Esophagus muscularis mucosa (tissue), 3 donors: ENCODE measurements at regions not wholly inside any gene's neighbourhood (a gene's known extent, or its start where the extent isn't known, plus 50 kb on each side); places are given as distances from the start of the nearest gene placed in this dataset.

Experiments used
- CTCF ChIP-seq, 3 experiments: fragments of 200-600 bp in 2 of 3; fragments of 450-650 bp in 1 of 3; sonication (generic) in 2 of 3; IDR thresholded peaks; one replicate each; pipeline ENCODE4 v1.5.1; 2017 to 2019; ENCODE audit warnings: antibody characterized with exemption in 3 of 3, mild to moderate bottlenecking in 2 of 3, moderate library complexity in 1 of 3
- POLR2A ChIP-seq: fragments of 450-650 bp; IDR thresholded peaks from one replicate; pipeline ENCODE4 v1.6.1; 2017; ENCODE audit warnings: antibody characterized with exemption, moderate library complexity, mild to moderate bottlenecking, low read depth
- POLR2AphosphoS5 ChIP-seq, 2 donors: sonication (generic); formaldehyde crosslinking; IDR thresholded peaks; one replicate each; pipeline ENCODE4 v1.6.1; 2017; ENCODE audit warnings: antibody characterized with exemption in 2 of 2

GRCh38 chr5:92401492-92401891, 1018.4 kb upstream of the ARRDC3 start:
- TF ChIP-seq CTCF (IDR thresholded peaks at IDR 0.05) (no peak), POLR2AphosphoS5 (IDR thresholded peaks at IDR 0.05) (no peak), POLR2A (no peak)
